ENCODE measurements at regions not wholly inside any gene's neighbourhood (a gene's known extent, or its start where the extent isn't known, plus 50 kb on each side); places are given as distances from the start of the nearest gene placed in this dataset.
A peak's percentile ranks its signal among the peaks of the same experiment; 100 is the strongest.

GRCh38 chr13:74084375-74084935 is 49.7 kb downstream of the KLF12 start:
- no peak for DNase-seq

GRCh38 chr13:74082741-74083160 is 51.5 kb downstream of the KLF12 start:
- no peak for DNase-seq

- no peak for DNase-seq
Observed at GRCh38 chr13:74080762-74081161, 53.4 kb downstream of the KLF12 start.

GRCh38 chr13:74077792-74078191 is 56.4 kb downstream of the KLF12 start:
- no peak for DNase-seq

- DNase-seq: no peak
Observed at GRCh38 chr13:74077375-74077774, 56.8 kb downstream of the KLF12 start.

GRCh38 chr13:74074723-74075122 is 59.5 kb downstream of the KLF12 start:
- DNase-seq: no peak

- no peak for DNase-seq
Observed at GRCh38 chr13:74073274-74073673, 60.9 kb downstream of the KLF12 start.

- no peak for DNase-seq
Observed at GRCh38 chr13:74070513-74070912, 63.7 kb downstream of the KLF12 start.

GRCh38 chr13:74070065-74070464 is 64.1 kb downstream of the KLF12 start:
- DNase-seq: no peak

- peak in 1 of 2 donors; percentile 10 for DNase-seq
Observed at GRCh38 chr13:74068471-74068870, 65.7 kb downstream of the KLF12 start.

GRCh38 chr13:74067818-74068217 is 66.4 kb downstream of the KLF12 start:
- no peak for DNase-seq

- DNase-seq: no peak
Observed at GRCh38 chr13:74066937-74067336, 67.3 kb downstream of the KLF12 start.

- no peak for DNase-seq
Observed at GRCh38 chr13:74064805-74065312, 69.3 kb downstream of the KLF12 start.

GRCh38 chr13:74063533-74064100 is 70.6 kb downstream of the KLF12 start:
- DNase-seq: no peak

- DNase-seq: peak; percentile 31 to 48
Observed at GRCh38 chr13:74062933-74063332, 71.3 kb downstream of the KLF12 start.

- DNase-seq: no peak
Observed at GRCh38 chr13:74061926-74062595, 72.1 kb downstream of the KLF12 start.

GRCh38 chr13:74056801-74057542 is 77.2 kb downstream of the KLF12 start:
- no peak for DNase-seq

- DNase-seq: peak; percentile 26 to 30
Observed at GRCh38 chr13:74052402-74052928, 81.7 kb downstream of the KLF12 start.

GRCh38 chr13:74048756-74049155 is 85.4 kb downstream of the KLF12 start:
- no peak for DNase-seq

GRCh38 chr13:74047931-74048600 is 86.1 kb downstream of the KLF12 start:
- DNase-seq: no peak

GRCh38 chr13:74046431-74046830 is 87.8 kb downstream of the KLF12 start:
- DNase-seq: no peak

- no peak for DNase-seq
Observed at GRCh38 chr13:74045583-74045982, 88.6 kb downstream of the KLF12 start.

GRCh38 chr13:74043237-74043636 is 91.0 kb downstream of the KLF12 start:
- no peak for DNase-seq

Data from stimulated activated CD4-positive, alpha-beta T cell treated with anti-CD3 and anti-CD28 coated beads, Interleukin-2, amount 100 ng/mL, for 24 hours (primary cell).